H9 (cell line): ENCODE measurements at regions not wholly inside any gene's neighbourhood (a gene's known extent, or its start where the extent isn't known, plus 50 kb on each side); places are given as distances from the start of the nearest gene placed in this dataset.

Experiments used
- DNase-seq: peaks from one replicate; pipeline ENCODE4 v3.0.0-alpha.2; 2017
- H2AFZ ChIP-seq: one replicate; pipeline ENCODE4 v1.6.1; 2013; ENCODE audit warnings: mild to moderate bottlenecking, low read length, control low read depth, moderate library complexity
- H2AK5ac ChIP-seq: 2 replicates; pipeline ENCODE4 v1.6.1; 2013; ENCODE audit warnings: low read length, control low read depth, mixed read lengths; ENCODE audit not compliant: insufficient read length
- H2BK120ac ChIP-seq: one replicate; pipeline ENCODE4 v1.6.1; 2013; ENCODE audit warnings: low read depth, mild to moderate bottlenecking, low read length, control low read depth, inconsistent platforms; ENCODE audit not compliant: poor library complexity, severe bottlenecking
- H2BK12ac ChIP-seq: 2 replicates; pipeline ENCODE4 v1.6.1; 2013; ENCODE audit warnings: low read length, control low read depth, mixed read lengths, low read depth; ENCODE audit not compliant: insufficient read length
- H2BK15ac ChIP-seq: 2 replicates; pipeline ENCODE4 v1.6.1; 2013; ENCODE audit warnings: low read depth, low read length, control low read depth
- H2BK20ac ChIP-seq: one replicate; pipeline ENCODE4 v1.6.1; 2013; ENCODE audit warnings: low read depth, mild to moderate bottlenecking, low read length, control low read depth, inconsistent platforms; ENCODE audit not compliant: poor library complexity, severe bottlenecking
- H2BK5ac ChIP-seq: 2 replicates; pipeline ENCODE4 v1.6.1; 2013; ENCODE audit warnings: low read length, control low read depth, mixed read lengths; ENCODE audit not compliant: insufficient read length
- H3K14ac ChIP-seq: 2 replicates; pipeline ENCODE4 v1.6.1; 2013; ENCODE audit warnings: low read length, control low read depth; ENCODE audit not compliant: insufficient read depth
- H3K18ac ChIP-seq: 2 replicates; pipeline ENCODE4 v1.6.1; 2013; ENCODE audit warnings: low read depth, mild to moderate bottlenecking, mixed read lengths, low read length, control low read depth; ENCODE audit not compliant: insufficient read length
- H3K23ac ChIP-seq: 2 replicates; pipeline ENCODE4 v1.6.1; 2013; ENCODE audit warnings: low read length, control low read depth, mixed read lengths, low read depth; ENCODE audit not compliant: insufficient read length
- H3K23me2 ChIP-seq: 2 replicates; pipeline ENCODE4 v1.6.1; 2013; ENCODE audit warnings: low read depth, mild to moderate bottlenecking, mixed read lengths, low read length, control low read depth; ENCODE audit not compliant: insufficient read length, poor library complexity, severe bottlenecking
- H3K27ac ChIP-seq: 2 replicates; pipeline ENCODE4 v1.5.1; 2013; ENCODE audit warnings: low read length, control low read depth, mixed read lengths, low read depth; ENCODE audit not compliant: insufficient read length
- H3K27me3 ChIP-seq: 2 replicates; pipeline ENCODE4 v1.6.1; 2013; ENCODE audit warnings: low read length, control low read depth, inconsistent platforms; ENCODE audit not compliant: insufficient read depth
- H3K4ac ChIP-seq: 2 replicates; pipeline ENCODE4 v1.6.1; 2013; ENCODE audit warnings: low read depth, mild to moderate bottlenecking, control low read depth, inconsistent platforms, low read length, moderate library complexity
- H3K4me1 ChIP-seq: 2 replicates; pipeline ENCODE4 v1.6.1; 2013; ENCODE audit warnings: low read length, control low read depth, inconsistent platforms; ENCODE audit not compliant: insufficient read depth
- H3K4me2 ChIP-seq: 2 replicates; pipeline ENCODE4 v1.6.1; 2013; ENCODE audit warnings: low read length, control low read depth, mixed read lengths; ENCODE audit not compliant: insufficient read length, insufficient read depth
- H3K56ac ChIP-seq: 2 replicates; pipeline ENCODE4 v1.6.1; 2013; ENCODE audit warnings: low read depth, mild to moderate bottlenecking, mixed read lengths, low read length, control low read depth; ENCODE audit not compliant: insufficient read length
- H3K79me1 ChIP-seq: 2 replicates; pipeline ENCODE4 v1.6.1; 2013; ENCODE audit warnings: low read depth, mild to moderate bottlenecking, moderate library complexity, low read length, control low read depth, inconsistent platforms; ENCODE audit not compliant: insufficient read depth, poor library complexity, severe bottlenecking
- H3K79me2 ChIP-seq: 2 replicates; pipeline ENCODE4 v1.6.1; 2013; ENCODE audit warnings: low read length, control low read depth, inconsistent platforms; ENCODE audit not compliant: insufficient read depth
- H3K9ac ChIP-seq: 2 replicates; pipeline ENCODE4 v1.6.1; 2013; ENCODE audit warnings: low read length, control low read depth, mixed read lengths; ENCODE audit not compliant: insufficient read length; ENCODE audit errors: extremely low read depth
- H3K9me3 ChIP-seq: one replicate; pipeline ENCODE4 v1.6.1; 2013; ENCODE audit warnings: low read depth, low read length, inconsistent platforms; ENCODE audit not compliant: control insufficient read depth
- H3T11ph ChIP-seq: one replicate; pipeline ENCODE4 v1.6.1; 2013; ENCODE audit warnings: mild to moderate bottlenecking, low read length, control low read depth, inconsistent platforms
- H4K20me1 ChIP-seq: one replicate; pipeline ENCODE4 v1.6.1; 2013; ENCODE audit not compliant: control insufficient read depth, insufficient read length, insufficient read depth
- H4K5ac ChIP-seq: 2 replicates; pipeline ENCODE4 v1.6.1; 2013; ENCODE audit warnings: low read depth, mild to moderate bottlenecking, mixed read lengths, low read length, control low read depth; ENCODE audit not compliant: insufficient read length
- H4K8ac ChIP-seq: replicated peaks from 2 replicates; pipeline ENCODE4 v1.6.1; 2013; ENCODE audit warnings: low read length, control low read depth, mixed read lengths, low read depth; ENCODE audit not compliant: insufficient read length
- H4K91ac ChIP-seq: 2 replicates; pipeline ENCODE4 v1.6.1; 2013; ENCODE audit warnings: low read depth, mild to moderate bottlenecking, moderate library complexity, mixed read lengths, low read length, control low read depth; ENCODE audit not compliant: insufficient read length
- H3K27ac Mint-ChIP-seq, 3 experiments: 2 replicates in 2 of 3; 3 replicates in 1 of 3; pipeline ENCODE4 v1.8.0; 2020 to 2021; ENCODE audit warnings: mixed read lengths in 3 of 3, mild to moderate bottlenecking in 1 of 3, moderate library complexity in 1 of 3
- H3K27me3 Mint-ChIP-seq: 2 replicates; pipeline ENCODE4 v1.8.0; 2021; ENCODE audit warnings: low read depth, mild to moderate bottlenecking, moderate library complexity, mixed read lengths
- H3K36me3 Mint-ChIP-seq, 3 experiments: 2 replicates in 2 of 3; 3 replicates in 1 of 3; pipeline ENCODE4 v1.8.0; 2020 to 2021; ENCODE audit warnings: low read depth in 3 of 3, mixed read lengths in 3 of 3; ENCODE audit not compliant: insufficient read depth in 1 of 3
- H3K4me1 Mint-ChIP-seq, 2 experiments: 2 replicates each; pipeline ENCODE4 v1.8.0; 2020; ENCODE audit warnings: mixed read lengths in 2 of 2
- H3K4me3 Mint-ChIP-seq, 2 experiments: 2 replicates in 1 of 2; 3 replicates in 1 of 2; pipeline ENCODE4 v1.8.0; 2020 to 2021; ENCODE audit warnings: mild to moderate bottlenecking in 2 of 2, mixed read lengths in 2 of 2, moderate library complexity in 1 of 2
- H3K9me3 Mint-ChIP-seq, 2 experiments: 2 replicates in 1 of 2; 3 replicates in 1 of 2; pipeline ENCODE4 v1.8.0; 2020; ENCODE audit warnings: mild to moderate bottlenecking in 2 of 2, mixed read lengths in 2 of 2, moderate library complexity in 1 of 2
- WGBS: extraction: QIAGEN DNeasy Blood & Tissue Kit; methylation state at CpG from one replicate; pipeline ENCODE4 v1.1.7; 2013; ENCODE audit warnings: missing lambda C conversion rate, low lambda C conversion rate, mixed read lengths; ENCODE audit not compliant: insufficient read length; ENCODE audit errors: extremely low coverage; 5-methylcytosine and 5-hydroxymethylcytosine counted together
- TF ChIP-seq, protein P1 (sequence below): fragments of 200-600 bp; sonication (generic); conservative IDR thresholded peaks from 3 replicates; pipeline ENCODE4 v1.8.0; 2021; ENCODE audit warnings: antibody characterized with exemption, mild to moderate bottlenecking

DNA sequence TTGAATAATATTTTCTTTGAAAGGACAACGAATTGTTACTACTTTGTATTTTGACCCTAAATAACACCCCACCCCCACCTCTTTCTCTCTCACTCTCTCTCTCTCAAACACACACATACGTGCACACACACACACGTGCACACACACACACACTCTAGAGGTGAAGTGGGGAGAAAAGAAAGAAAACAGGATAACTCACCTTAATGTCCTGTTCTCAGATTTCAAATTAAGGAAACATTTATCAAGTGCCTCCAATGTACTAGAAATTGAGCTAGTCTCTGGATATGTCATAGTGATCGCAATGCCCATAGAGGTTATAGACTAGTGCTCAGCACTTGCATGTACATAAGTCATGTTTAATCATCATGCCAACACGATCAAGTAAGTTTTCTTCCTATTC lies 1483.6 kb upstream of the SEL1L start:
- TF ChIP-seq, protein P1, sequence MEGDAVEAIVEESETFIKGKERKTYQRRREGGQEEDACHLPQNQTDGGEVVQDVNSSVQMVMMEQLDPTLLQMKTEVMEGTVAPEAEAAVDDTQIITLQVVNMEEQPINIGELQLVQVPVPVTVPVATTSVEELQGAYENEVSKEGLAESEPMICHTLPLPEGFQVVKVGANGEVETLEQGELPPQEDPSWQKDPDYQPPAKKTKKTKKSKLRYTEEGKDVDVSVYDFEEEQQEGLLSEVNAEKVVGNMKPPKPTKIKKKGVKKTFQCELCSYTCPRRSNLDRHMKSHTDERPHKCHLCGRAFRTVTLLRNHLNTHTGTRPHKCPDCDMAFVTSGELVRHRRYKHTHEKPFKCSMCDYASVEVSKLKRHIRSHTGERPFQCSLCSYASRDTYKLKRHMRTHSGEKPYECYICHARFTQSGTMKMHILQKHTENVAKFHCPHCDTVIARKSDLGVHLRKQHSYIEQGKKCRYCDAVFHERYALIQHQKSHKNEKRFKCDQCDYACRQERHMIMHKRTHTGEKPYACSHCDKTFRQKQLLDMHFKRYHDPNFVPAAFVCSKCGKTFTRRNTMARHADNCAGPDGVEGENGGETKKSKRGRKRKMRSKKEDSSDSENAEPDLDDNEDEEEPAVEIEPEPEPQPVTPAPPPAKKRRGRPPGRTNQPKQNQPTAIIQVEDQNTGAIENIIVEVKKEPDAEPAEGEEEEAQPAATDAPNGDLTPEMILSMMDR = no peak
- H3K9me3 Mint-ChIP-seq = peaks cover 0 to 4% of the 10 kb centered on the region in 2 experiments; a peak in 3 of 5 replicates
- no CpG with 5 or more reads among the region's 5 CpGs for WGBS

More for the DNA sequence above, 1483.6 kb upstream of the SEL1L start:
- Histone ChIP-seq H2BK15ac (no peak overlapping the region), H3K23ac (no peak overlapping the region), H3K9me3 (no peaks in the 10 kb centered on the region), H2BK20ac (no peak overlapping the region), H3K23me2 (no peaks in the 10 kb centered on the region), H4K5ac (no peak overlapping the region), H3K79me2 (no peaks in the 10 kb centered on the region), H3K18ac (no peak overlapping the region), H3T11ph (no peak overlapping the region), H2BK5ac (no peak overlapping the region), H3K9ac (no peak overlapping the region), H2BK12ac (no peak overlapping the region), H3K56ac (no peak overlapping the region), H2BK120ac (no peak overlapping the region), H3K14ac (no peak overlapping the region), H4K8ac (no peak overlapping the region), H3K4me2 (no peak overlapping the region), H3K79me1 (no peaks in the 10 kb centered on the region), H3K4me1 (no peaks in the 10 kb centered on the region), H3K27me3 (no peaks in the 10 kb centered on the region), H3K27ac (no peak overlapping the region), H2AK5ac (no peak overlapping the region), H3K4ac (no peak overlapping the region), H4K20me1 (no peaks in the 10 kb centered on the region), H2AFZ (no peak overlapping the region), H4K91ac (no peak overlapping the region)
- no peaks in the 10 kb centered on the region; a peak in 1 of 7 replicates for H3K36me3 Mint-ChIP-seq
- peaks cover 0 to 3% of the 10 kb centered on the region in 2 experiments; a peak in 2 of 4 replicates for H3K4me1 Mint-ChIP-seq
- H3K4me3 Mint-ChIP-seq = no peak overlapping the region
- no peak overlapping the region for H3K27ac Mint-ChIP-seq
- no peaks in the 10 kb centered on the region for H3K27me3 Mint-ChIP-seq
- DNase-seq = no peak
